ENCODE measurements at regions not wholly inside any gene's neighbourhood (a gene's known extent, or its start where the extent isn't known, plus 50 kb on each side); places are given as distances from the start of the nearest gene placed in this dataset.

GRCh38 chr1:184141361-184141880, 89.9 kb downstream of the TSEN15 start:
- no peak for DNase-seq

- peak; percentile 16 for DNase-seq
Observed at GRCh38 chr1:184143449-184143848, 91.9 kb downstream of the TSEN15 start.

GRCh38 chr1:184145083-184145482, 93.6 kb downstream of the TSEN15 start:
- DNase-seq = no peak

- no peak for DNase-seq
Observed at GRCh38 chr1:184146202-184146601, 94.7 kb downstream of the TSEN15 start.

- peak; percentile 55 for DNase-seq
Observed at GRCh38 chr1:184150776-184151531, 99.4 kb downstream of the TSEN15 start.

GRCh38 chr1:184152434-184152898, 100.9 kb downstream of the TSEN15 start:
- DNase-seq = peak; percentile 55

GRCh38 chr1:184152974-184153373, 101.4 kb downstream of the TSEN15 start:
- no peak for DNase-seq

GRCh38 chr1:184153731-184154130, 102.2 kb downstream of the TSEN15 start:
- DNase-seq = no peak

GRCh38 chr1:184156521-184157393, 105.2 kb downstream of the TSEN15 start:
- DNase-seq = no peak

- DNase-seq = no peak
Observed at GRCh38 chr1:184157394-184157742, 105.8 kb downstream of the TSEN15 start.

- DNase-seq = no peak
Observed at GRCh38 chr1:184158896-184159681, 107.6 kb downstream of the TSEN15 start.

- DNase-seq = peak; percentile 85
Observed at GRCh38 chr1:184160236-184160635, 108.7 kb downstream of the TSEN15 start.

- peak; percentile 36 for DNase-seq
Observed at GRCh38 chr1:184161071-184161698, 109.7 kb downstream of the TSEN15 start.

GRCh38 chr1:184162281-184162680, 110.8 kb downstream of the TSEN15 start:
- DNase-seq = no peak

GRCh38 chr1:184163674-184164465, 112.3 kb downstream of the TSEN15 start:
- peak; percentile 88 for DNase-seq

- no peak for DNase-seq
Observed at GRCh38 chr1:184164536-184164935, 113.0 kb downstream of the TSEN15 start.

GRCh38 chr1:184166485-184166884, 115.0 kb downstream of the TSEN15 start:
- no peak for DNase-seq

GRCh38 chr1:184167352-184167751, 115.8 kb downstream of the TSEN15 start:
- no peak for DNase-seq

GRCh38 chr1:184170719-184171118, 119.2 kb downstream of the TSEN15 start:
- no peak for DNase-seq

GRCh38 chr1:184176058-184176457, 124.5 kb downstream of the TSEN15 start:
- no peak for DNase-seq

GRCh38 chr1:184181044-184181443, 129.5 kb downstream of the TSEN15 start:
- no peak for DNase-seq

- no peak for DNase-seq
Observed at GRCh38 chr1:184183919-184184318, 132.4 kb downstream of the TSEN15 start.
